Left ventricle myocardium inferior (tissue), 1 donor: ENCODE measurements at regions not wholly inside any gene's neighbourhood (a gene's known extent, or its start where the extent isn't known, plus 50 kb on each side); places are given as distances from the start of the nearest gene placed in this dataset.
A peak's percentile ranks its signal among the peaks of the same experiment; 100 is the strongest.

Experiments
- DNase-seq: peaks from one replicate; pipeline ENCODE4 v3.0.0-alpha.2; 2020
- H3K27ac ChIP-seq: fragments of 200-600 bp; replicated peaks from 2 replicates; pipeline ENCODE4 v1.8.0; 2021
- H3K27me3 ChIP-seq: fragments of 200-600 bp; 2 replicates; pipeline ENCODE4 v1.8.0; 2021; ENCODE audit warnings: low read depth
- H3K36me3 ChIP-seq: fragments of 200-600 bp; 2 replicates; pipeline ENCODE4 v1.8.0; 2021
- H3K4me1 ChIP-seq: fragments of 200-600 bp; 2 replicates; pipeline ENCODE4 v1.8.0; 2021
- H3K4me3 ChIP-seq: fragments of 200-600 bp; 2 replicates; pipeline ENCODE4 v1.8.0; 2021; ENCODE audit warnings: mild to moderate bottlenecking, moderate library complexity
- H3K9me3 ChIP-seq: fragments of 200-600 bp; replicated peaks from 2 replicates; pipeline ENCODE4 v1.8.0; 2021
- CTCF ChIP-seq: fragments of 200-600 bp; IDR thresholded peaks from 2 replicates; pipeline ENCODE4 v1.8.0; 2021; ENCODE audit warnings: antibody characterized with exemption, mild to moderate bottlenecking, borderline replicate concordance
- intact Hi-C: fragments of 100-400 bp; cut with micrococcal nuclease; formaldehyde crosslinking; loops from one replicate; pipeline ENCODE4 v1.11.0; 2022
- donor health status: DM: no; HTN: yes; CAD: no; lungs with severe emphysema.

GRCh38 chr3:77915336-77915735 lies 875.4 kb downstream of the ROBO2 start:
- Histone ChIP-seq H3K9me3 (peaks cover 24% of the 10 kb centered on the region), H3K4me1 (no peaks in the 10 kb centered on the region), H3K27ac (no peak overlapping the region), H3K27me3 (no peaks in the 10 kb centered on the region), H3K36me3 (no peaks in the 10 kb centered on the region), H3K4me3 (no peak overlapping the region)
- TF ChIP-seq CTCF = no peak
- intact Hi-C loops = no loop called here
- DNase-seq = no peak

- no peak for TF ChIP-seq CTCF
- H3K4me1 ChIP-seq = no peaks in the 10 kb centered on the region
- intact Hi-C loops = no loop called here
- no peaks in the 10 kb centered on the region for H3K27me3 ChIP-seq
- H3K27ac ChIP-seq = no peak overlapping the region
- no peak overlapping the region for H3K4me3 ChIP-seq
- peaks cover 39% of the 10 kb centered on the region for H3K9me3 ChIP-seq
- DNase-seq = no peak
- no peaks in the 10 kb centered on the region for H3K36me3 ChIP-seq
These were observed 877.3 kb downstream of the ROBO2 start for GRCh38 chr3:77917225-77917624.

- Histone ChIP-seq H3K27me3 (no peaks in the 10 kb centered on the region), H3K27ac (no peak overlapping the region), H3K4me3 (no peak overlapping the region), H3K9me3 (peaks cover 39% of the 10 kb centered on the region), H3K36me3 (no peaks in the 10 kb centered on the region), H3K4me1 (no peaks in the 10 kb centered on the region)
- no peak for DNase-seq
- no peak for TF ChIP-seq CTCF
- intact Hi-C loops = no loop called here
These were observed 879.3 kb downstream of the ROBO2 start for GRCh38 chr3:77919244-77919643.

GRCh38 chr3:77931255-77932009 lies 891.5 kb downstream of the ROBO2 start:
- Histone ChIP-seq H3K36me3 (no peaks in the 10 kb centered on the region), H3K27me3 (no peaks in the 10 kb centered on the region), H3K4me1 (no peaks in the 10 kb centered on the region), H3K9me3 (no peaks in the 10 kb centered on the region), H3K27ac (peak overlapping the region; percentile 21), H3K4me3 (no peak overlapping the region)
- intact Hi-C loops = no loop called here
- no peak for TF ChIP-seq CTCF
- no peak for DNase-seq

GRCh38 chr3:77932926-77933325 lies 893.0 kb downstream of the ROBO2 start:
- H3K27me3 ChIP-seq = no peaks in the 10 kb centered on the region
- intact Hi-C loops = no loop called here
- H3K9me3 ChIP-seq = no peaks in the 10 kb centered on the region
- no peak overlapping the region for H3K4me3 ChIP-seq
- no peak overlapping the region for H3K27ac ChIP-seq
- TF ChIP-seq CTCF = no peak
- no peak for DNase-seq
- H3K36me3 ChIP-seq = no peaks in the 10 kb centered on the region
- no peaks in the 10 kb centered on the region for H3K4me1 ChIP-seq

GRCh38 chr3:77933926-77934325 lies 894.0 kb downstream of the ROBO2 start:
- H3K4me1 ChIP-seq = no peaks in the 10 kb centered on the region
- no peaks in the 10 kb centered on the region for H3K27me3 ChIP-seq
- no peak overlapping the region for H3K4me3 ChIP-seq
- no peaks in the 10 kb centered on the region for H3K36me3 ChIP-seq
- intact Hi-C loops = no loop called here
- TF ChIP-seq CTCF = no peak
- no peak overlapping the region for H3K27ac ChIP-seq
- H3K9me3 ChIP-seq = no peaks in the 10 kb centered on the region
- no peak for DNase-seq
